ENCODE measurements at regions not wholly inside any gene's neighbourhood (a gene's known extent, or its start where the extent isn't known, plus 50 kb on each side); places are given as distances from the start of the nearest gene placed in this dataset.

DNA sequence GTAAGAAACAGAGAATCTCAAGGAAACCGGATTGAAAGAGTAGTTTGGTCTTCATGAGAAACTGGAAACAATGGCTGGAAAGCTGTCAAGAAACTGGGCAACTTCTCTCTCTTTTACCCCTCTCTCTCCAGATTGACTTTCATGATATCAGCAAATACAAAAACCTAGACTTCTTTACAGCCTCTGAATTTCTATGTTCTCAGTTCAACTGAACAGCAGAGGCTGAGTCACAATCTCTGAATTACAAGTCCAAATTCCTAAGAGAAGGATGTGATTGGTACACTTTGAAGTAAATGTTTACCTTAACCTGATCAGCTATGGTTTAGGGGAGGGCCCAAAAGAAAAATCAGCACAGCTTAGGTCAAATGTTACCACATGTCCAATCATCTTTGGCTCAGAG is 974.9 kb downstream of the RPA4 start:
- Histone ChIP-seq H3K27me3 (no peaks in the 10 kb centered on the region), H3K36me3 (no peaks in the 10 kb centered on the region)

DNA sequence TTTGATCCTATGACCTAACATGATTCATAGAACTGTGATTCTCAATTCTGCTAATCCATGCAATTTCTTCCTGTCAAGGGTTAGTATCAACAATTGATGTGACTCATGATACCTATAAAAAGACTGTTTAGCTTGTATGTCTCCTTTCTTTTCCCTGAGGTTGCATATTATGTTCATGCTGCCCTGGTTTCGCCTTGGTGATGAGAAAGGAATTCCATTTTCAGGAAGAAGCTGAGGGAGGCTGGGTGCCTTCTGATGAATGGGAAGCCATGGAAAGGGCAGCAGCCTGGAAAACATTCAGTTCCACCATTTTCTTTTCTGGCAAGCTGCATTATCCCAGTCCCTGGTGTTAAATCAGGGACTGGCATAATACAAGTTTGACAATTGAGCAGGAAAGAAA is 976.5 kb downstream of the RPA4 start:
- Histone ChIP-seq H3K27me3 (no peaks in the 10 kb centered on the region), H3K36me3 (no peaks in the 10 kb centered on the region), H3K27ac (no peak overlapping the region), H3K9me3 (no peaks in the 10 kb centered on the region), H3K4me1 (no peaks in the 10 kb centered on the region), H3K4me3 (no peak overlapping the region)
- TF ChIP-seq, protein P1, sequence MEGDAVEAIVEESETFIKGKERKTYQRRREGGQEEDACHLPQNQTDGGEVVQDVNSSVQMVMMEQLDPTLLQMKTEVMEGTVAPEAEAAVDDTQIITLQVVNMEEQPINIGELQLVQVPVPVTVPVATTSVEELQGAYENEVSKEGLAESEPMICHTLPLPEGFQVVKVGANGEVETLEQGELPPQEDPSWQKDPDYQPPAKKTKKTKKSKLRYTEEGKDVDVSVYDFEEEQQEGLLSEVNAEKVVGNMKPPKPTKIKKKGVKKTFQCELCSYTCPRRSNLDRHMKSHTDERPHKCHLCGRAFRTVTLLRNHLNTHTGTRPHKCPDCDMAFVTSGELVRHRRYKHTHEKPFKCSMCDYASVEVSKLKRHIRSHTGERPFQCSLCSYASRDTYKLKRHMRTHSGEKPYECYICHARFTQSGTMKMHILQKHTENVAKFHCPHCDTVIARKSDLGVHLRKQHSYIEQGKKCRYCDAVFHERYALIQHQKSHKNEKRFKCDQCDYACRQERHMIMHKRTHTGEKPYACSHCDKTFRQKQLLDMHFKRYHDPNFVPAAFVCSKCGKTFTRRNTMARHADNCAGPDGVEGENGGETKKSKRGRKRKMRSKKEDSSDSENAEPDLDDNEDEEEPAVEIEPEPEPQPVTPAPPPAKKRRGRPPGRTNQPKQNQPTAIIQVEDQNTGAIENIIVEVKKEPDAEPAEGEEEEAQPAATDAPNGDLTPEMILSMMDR (IDR thresholded peaks at IDR 0.05) = no peak
- no peak for DNase-seq (ENCODE audit: low spot score)

More for the DNA sequence above, 974.9 kb downstream of the RPA4 start:
- no peaks in the 10 kb centered on the region for H3K4me1 ChIP-seq
- TF ChIP-seq, protein P1 (IDR thresholded peaks at IDR 0.05) = no peak
- DNase-seq (ENCODE audit: low spot score) = no peak
- no peak overlapping the region for H3K4me3 ChIP-seq
- no peaks in the 10 kb centered on the region for H3K9me3 ChIP-seq
- H3K27ac ChIP-seq = no peak overlapping the region

GRCh38 chrX:97863261-97863660 is 979.6 kb downstream of the RPA4 start:
- Histone ChIP-seq H3K9me3 (no peaks in the 10 kb centered on the region), H3K4me1 (no peaks in the 10 kb centered on the region), H3K36me3 (no peaks in the 10 kb centered on the region), H3K27me3 (no peaks in the 10 kb centered on the region), H3K4me3 (no peak overlapping the region), H3K27ac (no peak overlapping the region)
- TF ChIP-seq, protein P1 (IDR thresholded peaks at IDR 0.05) = no peak
- DNase-seq (ENCODE audit: low spot score) = no peak

- TF ChIP-seq, protein P1 (IDR thresholded peaks at IDR 0.05) = no peak
- DNase-seq (ENCODE audit: low spot score) = no peak
- Histone ChIP-seq H3K27ac (no peak overlapping the region), H3K4me3 (no peak overlapping the region), H3K9me3 (no peaks in the 10 kb centered on the region), H3K36me3 (no peaks in the 10 kb centered on the region), H3K27me3 (no peaks in the 10 kb centered on the region), H3K4me1 (no peaks in the 10 kb centered on the region)
Observed at GRCh38 chrX:97867266-97867665, 983.6 kb downstream of the RPA4 start.

GRCh38 chrX:97876697-97877407 is 993.1 kb downstream of the RPA4 start:
- H3K4me3 ChIP-seq = no peak overlapping the region
- no peaks in the 10 kb centered on the region for H3K36me3 ChIP-seq
- no peak overlapping the region for H3K27ac ChIP-seq
- TF ChIP-seq, protein P1 (IDR thresholded peaks at IDR 0.05) = no peak
- H3K4me1 ChIP-seq = no peaks in the 10 kb centered on the region
- H3K27me3 ChIP-seq = no peaks in the 10 kb centered on the region
- no peaks in the 10 kb centered on the region for H3K9me3 ChIP-seq
- no peak for DNase-seq (ENCODE audit: low spot score)

GRCh38 chrX:97882306-97882705 is 998.6 kb downstream of the RPA4 start:
- no peak overlapping the region for H3K4me3 ChIP-seq
- H3K27ac ChIP-seq = no peak overlapping the region
- no peaks in the 10 kb centered on the region for H3K4me1 ChIP-seq
- DNase-seq (ENCODE audit: low spot score) = no peak
- TF ChIP-seq, protein P1 (IDR thresholded peaks at IDR 0.05) = no peak
- no peaks in the 10 kb centered on the region for H3K9me3 ChIP-seq
- no peaks in the 10 kb centered on the region for H3K27me3 ChIP-seq
- H3K36me3 ChIP-seq = no peaks in the 10 kb centered on the region

All from right atrium auricular region (tissue), 2 donors.